DOHH2 (cell line): ENCODE measurements at regions not wholly inside any gene's neighbourhood (a gene's known extent, or its start where the extent isn't known, plus 50 kb on each side); places are given as distances from the start of the nearest gene placed in this dataset.

Experiments used
- EZH2phosphoT487 ChIP-seq: fragments of 200-600 bp; sonication (generic); IDR thresholded peaks from 2 replicates; pipeline ENCODE4 v1.6.1; 2017; ENCODE audit warnings: borderline replicate concordance, mild to moderate bottlenecking, antibody characterized with exemption, low read length, moderate library complexity, mixed read lengths
- TF ChIP-seq, protein P1 (sequence below): fragments of 200-600 bp; sonication (generic); IDR thresholded peaks from one replicate; pipeline ENCODE4 v1.5.1; 2014; ENCODE audit warnings: antibody characterized with exemption, mild to moderate bottlenecking, low read depth, low read length; ENCODE audit not compliant: poor library complexity, severe bottlenecking

DNA sequence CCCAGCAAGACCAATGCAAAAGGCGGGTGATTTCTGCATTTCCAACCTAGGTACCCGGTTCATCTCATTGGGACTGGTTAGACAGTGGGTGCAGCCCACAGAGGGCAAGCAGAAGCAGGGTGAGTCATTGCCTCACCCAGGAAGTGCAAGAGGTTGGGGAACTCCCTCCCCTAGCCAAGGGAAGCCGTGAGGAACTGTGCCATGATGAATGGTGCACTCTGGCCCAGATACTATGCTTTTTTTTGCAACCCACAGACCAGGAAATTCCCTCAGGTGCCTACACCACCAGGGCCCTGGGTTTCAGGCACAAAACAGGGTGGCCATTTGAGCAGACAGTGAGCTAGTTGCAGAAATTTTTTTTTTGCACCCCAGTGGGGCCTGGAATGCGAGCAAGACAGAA lies 662.6 kb upstream of the ACVR2A start:
- TF ChIP-seq, protein P1, sequence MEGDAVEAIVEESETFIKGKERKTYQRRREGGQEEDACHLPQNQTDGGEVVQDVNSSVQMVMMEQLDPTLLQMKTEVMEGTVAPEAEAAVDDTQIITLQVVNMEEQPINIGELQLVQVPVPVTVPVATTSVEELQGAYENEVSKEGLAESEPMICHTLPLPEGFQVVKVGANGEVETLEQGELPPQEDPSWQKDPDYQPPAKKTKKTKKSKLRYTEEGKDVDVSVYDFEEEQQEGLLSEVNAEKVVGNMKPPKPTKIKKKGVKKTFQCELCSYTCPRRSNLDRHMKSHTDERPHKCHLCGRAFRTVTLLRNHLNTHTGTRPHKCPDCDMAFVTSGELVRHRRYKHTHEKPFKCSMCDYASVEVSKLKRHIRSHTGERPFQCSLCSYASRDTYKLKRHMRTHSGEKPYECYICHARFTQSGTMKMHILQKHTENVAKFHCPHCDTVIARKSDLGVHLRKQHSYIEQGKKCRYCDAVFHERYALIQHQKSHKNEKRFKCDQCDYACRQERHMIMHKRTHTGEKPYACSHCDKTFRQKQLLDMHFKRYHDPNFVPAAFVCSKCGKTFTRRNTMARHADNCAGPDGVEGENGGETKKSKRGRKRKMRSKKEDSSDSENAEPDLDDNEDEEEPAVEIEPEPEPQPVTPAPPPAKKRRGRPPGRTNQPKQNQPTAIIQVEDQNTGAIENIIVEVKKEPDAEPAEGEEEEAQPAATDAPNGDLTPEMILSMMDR: no peak
- TF ChIP-seq EZH2phosphoT487: no peak
